KOPT-K1 (cell line): ENCODE measurements at regions not wholly inside any gene's neighbourhood (a gene's known extent, or its start where the extent isn't known, plus 50 kb on each side); places are given as distances from the start of the nearest gene placed in this dataset.
"Not testable (repeated sequence)": the region's sequence is repeated elsewhere in the genome, so short reads cannot be mapped to it uniquely, and the experiment has no call there.

Source experiments
- H3K27ac ChIP-seq: fragments of 200-600 bp; sonication (generic); 2 replicates; pipeline ENCODE4 v1.5.1; 2016; ENCODE audit warnings: antibody characterized with exemption, mild to moderate bottlenecking, low read depth, low read length; ENCODE audit not compliant: poor library complexity, severe bottlenecking
- H3K36me3 ChIP-seq: fragments of 200-600 bp; sonication (generic); 2 replicates; pipeline ENCODE4 v1.5.1; 2017; ENCODE audit warnings: antibody characterized with exemption, mild to moderate bottlenecking, low read length, moderate library complexity; ENCODE audit not compliant: insufficient read depth
- H3K9me3 ChIP-seq: fragments of 200-600 bp; sonication (generic); 2 replicates; pipeline ENCODE4 v1.5.1; 2017; ENCODE audit warnings: antibody characterized with exemption, low read length, mild to moderate bottlenecking; ENCODE audit not compliant: insufficient read depth, poor library complexity, severe bottlenecking

DNA sequence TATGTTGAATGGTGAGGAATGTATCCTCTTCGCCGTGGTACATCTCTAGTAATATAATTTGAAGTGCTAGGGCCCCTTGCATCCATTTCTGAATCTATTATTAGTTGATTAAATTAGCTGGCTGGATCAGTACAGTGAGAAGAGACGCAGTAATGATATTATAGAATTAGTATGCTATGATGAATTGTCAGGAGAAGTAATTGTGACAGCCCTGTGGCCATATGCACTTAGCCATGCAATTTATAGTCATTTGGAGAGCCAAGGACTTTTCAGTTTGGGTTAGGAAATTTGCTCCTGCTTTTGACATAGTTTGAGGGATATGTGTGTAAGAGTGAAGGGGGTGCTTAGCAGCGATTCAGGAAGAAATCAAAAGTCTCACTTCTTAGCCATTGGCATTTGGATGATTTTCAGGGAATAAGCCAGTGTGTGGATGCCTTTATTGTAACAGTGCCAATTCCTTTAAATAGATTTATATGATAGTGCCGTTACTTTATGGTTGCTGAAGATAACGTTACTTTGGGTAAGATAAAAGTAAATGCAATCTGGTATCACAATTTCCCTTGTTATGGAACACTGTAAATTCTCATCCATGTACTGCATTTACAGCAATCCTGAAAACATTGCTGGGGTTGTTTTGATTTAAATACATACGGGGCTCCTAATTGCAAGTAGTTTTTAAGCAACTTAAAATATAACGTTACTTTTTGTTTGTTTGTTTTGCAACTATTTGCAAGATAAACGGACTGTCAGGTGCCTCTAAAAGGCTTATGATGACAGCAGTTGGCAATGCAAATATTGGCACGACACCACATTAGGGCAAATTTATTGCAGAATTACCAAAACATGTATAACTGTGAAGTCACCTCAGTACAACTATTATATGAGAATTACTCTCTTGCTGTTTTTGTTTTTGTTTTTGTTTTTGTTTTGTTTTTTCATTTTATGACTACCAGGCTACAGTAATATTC lies 875.4 kb upstream of the WWC1 start:
- H3K36me3 ChIP-seq = no peaks in the 10 kb centered on the region
- no peaks in the 10 kb centered on the region for H3K9me3 ChIP-seq
- H3K27ac ChIP-seq = no peak overlapping the region

DNA sequence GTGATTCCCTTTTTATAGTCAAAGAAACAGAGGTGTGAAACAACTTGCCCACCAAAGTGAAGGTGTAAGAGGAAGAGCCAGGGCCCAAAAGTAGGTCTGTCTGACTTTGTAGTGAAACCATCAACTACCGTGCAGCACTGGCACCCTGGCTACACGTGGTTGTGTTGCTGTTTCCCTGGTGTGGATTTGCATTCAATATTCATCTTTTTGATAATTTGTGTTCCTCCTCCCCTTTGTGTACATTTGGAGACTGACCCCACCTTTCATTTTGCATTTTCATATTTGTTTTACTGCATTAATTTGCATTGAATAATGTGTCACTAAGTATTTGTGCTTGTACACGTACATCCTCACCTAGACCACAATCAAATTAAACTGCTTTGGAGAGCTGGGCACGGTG lies 873.8 kb upstream of the WWC1 start:
- Histone ChIP-seq H3K27ac (no peak overlapping the region), H3K9me3 (no peaks in the 10 kb centered on the region), H3K36me3 (no peaks in the 10 kb centered on the region)

DNA sequence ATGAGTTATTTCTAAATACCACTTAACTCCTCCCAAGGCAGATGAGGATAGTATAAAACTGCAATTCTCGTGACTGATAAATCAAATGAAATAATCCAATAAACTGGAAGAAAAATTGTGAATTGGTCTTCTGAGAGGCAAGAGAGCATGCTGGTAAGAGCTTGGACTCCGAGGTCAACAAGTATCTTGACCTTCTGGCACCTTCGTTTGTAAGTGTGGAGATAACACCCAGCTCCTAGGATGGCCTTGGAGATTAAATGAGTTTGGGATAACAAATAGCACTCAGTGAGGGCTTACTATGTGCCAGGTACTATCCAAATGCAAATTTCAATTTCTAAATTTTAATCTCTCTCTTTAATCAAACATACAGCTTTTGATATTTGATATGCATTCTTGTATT lies 866.3 kb upstream of the WWC1 start:
- H3K36me3 ChIP-seq = no peaks in the 10 kb centered on the region
- no peak overlapping the region for H3K27ac ChIP-seq
- no peaks in the 10 kb centered on the region for H3K9me3 ChIP-seq

DNA sequence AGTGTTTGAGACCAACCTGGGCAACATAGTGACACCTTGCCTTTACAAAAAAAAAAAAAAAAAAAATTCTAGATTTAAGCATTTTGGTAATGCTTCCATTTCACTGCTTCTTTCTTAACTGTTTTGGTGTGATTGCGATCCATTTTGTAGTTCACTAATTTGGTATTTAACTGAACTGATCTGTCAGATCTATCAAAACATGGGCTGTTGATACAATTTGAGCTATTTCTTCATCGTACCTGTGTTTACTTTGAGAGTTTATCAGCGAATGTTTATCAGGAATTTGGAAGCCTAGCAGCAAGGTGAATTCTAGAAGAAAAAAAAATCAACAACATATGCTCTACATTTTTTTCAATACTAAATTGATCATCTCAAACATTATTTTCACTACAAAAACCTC lies 864.9 kb upstream of the WWC1 start:
- no peaks in the 10 kb centered on the region for H3K9me3 ChIP-seq
- H3K27ac ChIP-seq = no peak overlapping the region
- no peaks in the 10 kb centered on the region for H3K36me3 ChIP-seq

DNA sequence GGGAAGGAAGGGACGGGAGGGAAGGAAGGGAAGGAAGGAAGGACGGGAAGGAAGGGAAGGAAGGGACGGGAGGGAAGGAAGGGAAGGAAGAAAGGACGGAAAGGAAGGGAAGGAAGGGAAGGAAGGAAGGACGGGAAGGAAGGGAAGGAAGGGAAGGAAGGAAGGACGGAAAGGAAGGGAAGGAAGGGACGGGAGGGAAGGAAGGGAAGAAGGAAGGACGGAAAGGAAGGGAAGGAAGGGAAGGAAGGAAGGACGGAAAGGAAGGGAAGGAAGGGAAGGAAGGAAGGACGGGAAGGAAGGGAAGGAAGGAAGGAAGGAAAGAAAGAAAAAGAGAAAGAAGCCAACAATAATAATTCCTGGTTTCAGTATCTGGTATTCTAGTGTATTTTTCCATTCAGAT lies 863.8 kb upstream of the WWC1 start:
- H3K36me3 ChIP-seq, H3K9me3 ChIP-seq, H3K27ac ChIP-seq: not testable (repeated sequence)

DNA sequence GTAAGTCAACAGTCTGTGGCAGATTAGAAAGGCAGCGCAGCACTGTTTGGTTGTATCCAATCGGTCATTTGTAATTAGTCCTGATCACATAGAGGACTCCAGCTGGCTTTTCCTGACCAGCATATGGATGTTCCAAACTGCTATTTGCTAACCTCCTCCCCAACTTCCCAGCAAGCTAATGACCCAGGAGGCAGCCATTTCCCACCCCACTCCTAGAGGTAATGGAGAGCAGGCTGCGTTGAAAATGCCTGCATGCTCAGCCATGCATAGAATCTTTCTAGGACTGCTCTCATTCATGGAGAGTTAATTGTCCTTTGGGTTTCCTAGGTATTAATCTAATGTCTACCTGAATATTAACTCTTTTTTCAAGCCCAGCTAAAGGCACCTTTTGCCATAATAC lies 850.6 kb upstream of the WWC1 start:
- Histone ChIP-seq H3K36me3 (no peaks in the 10 kb centered on the region), H3K9me3 (no peaks in the 10 kb centered on the region), H3K27ac (no peak overlapping the region)

DNA sequence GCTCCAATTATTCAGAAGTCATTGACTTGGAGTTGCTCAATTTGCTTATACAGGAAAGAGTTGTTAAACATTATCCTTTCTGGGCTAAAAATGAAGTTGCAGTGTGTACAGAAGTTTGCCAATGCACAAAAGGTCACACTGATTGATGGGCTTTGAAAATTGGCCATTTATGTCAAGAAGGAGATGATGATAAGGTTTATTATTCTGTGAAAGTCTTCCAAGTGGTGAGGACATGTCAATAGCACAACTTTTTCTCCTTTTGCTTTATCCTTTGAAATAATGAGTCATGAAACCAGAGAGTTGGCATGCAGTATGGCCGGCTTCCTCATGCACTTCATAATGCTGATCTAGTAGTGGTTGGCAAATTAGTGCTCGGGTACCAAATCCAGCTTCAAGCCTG lies 848.5 kb upstream of the WWC1 start:
- H3K36me3 ChIP-seq = no peaks in the 10 kb centered on the region
- H3K27ac ChIP-seq = no peak overlapping the region
- no peaks in the 10 kb centered on the region for H3K9me3 ChIP-seq

DNA sequence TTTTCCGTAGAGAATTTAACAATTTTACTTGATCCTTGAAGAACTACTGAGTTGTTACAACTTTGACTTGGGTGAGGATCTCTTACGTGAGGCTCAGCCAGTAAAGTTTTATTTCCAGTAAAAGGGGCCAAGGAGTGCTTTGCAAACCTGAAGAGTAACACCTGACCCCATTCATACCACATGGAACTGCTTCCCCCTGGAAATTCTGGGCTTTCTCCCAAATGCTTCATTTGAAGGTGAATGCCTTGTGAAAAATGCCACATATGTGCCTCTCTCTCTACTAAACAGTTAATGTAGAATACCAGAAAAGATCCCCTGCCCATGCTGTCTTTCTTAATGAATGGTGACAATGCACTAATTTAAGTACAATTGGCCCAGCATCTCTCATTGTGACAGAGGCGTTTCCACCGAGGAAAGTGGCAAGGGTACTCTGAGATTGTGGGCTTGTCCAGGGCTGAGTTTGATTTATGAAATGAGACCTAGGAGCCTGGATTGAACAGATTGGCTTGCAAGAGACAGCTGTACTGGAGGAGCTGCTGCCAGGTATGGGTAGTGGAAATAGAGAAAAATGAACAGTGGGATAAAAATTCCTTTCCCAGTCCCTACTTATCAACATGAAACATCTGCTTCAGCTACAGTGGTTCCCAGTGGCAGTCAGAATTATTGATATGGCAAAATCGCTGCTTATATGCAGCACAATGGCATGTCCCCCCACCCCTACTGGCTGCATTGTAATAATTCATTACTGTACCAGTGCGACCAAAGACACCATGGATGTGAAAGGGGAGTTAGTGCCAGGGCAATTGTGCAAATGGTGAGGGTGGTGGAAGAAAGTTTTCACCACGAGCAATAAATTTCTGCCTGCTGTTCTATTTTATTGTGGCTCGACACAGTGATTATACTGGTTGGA lies 843.7 kb upstream of the WWC1 start:
- no peak overlapping the region for H3K27ac ChIP-seq
- no peaks in the 10 kb centered on the region for H3K36me3 ChIP-seq
- H3K9me3 ChIP-seq = no peaks in the 10 kb centered on the region

DNA sequence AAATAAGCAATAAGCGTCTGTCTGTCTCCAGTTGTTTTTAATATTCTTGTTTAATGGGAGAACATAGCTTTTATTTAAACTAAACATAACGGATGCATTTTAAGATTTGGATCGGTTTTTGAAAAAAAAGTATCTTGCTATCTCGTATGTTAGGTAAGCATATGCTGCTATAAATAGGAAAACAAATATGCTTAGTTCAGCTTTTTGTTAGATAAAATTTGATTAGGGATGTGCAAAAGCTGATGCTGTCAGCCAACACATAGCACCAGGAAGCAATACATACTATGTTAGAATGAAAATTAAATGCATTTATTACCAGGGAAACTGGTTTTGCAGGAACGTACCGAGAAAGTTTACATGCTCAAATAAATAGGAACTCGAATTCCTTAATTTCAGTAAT lies 843.1 kb upstream of the WWC1 start:
- H3K9me3 ChIP-seq = no peaks in the 10 kb centered on the region
- H3K27ac ChIP-seq = no peak overlapping the region
- no peaks in the 10 kb centered on the region for H3K36me3 ChIP-seq

DNA sequence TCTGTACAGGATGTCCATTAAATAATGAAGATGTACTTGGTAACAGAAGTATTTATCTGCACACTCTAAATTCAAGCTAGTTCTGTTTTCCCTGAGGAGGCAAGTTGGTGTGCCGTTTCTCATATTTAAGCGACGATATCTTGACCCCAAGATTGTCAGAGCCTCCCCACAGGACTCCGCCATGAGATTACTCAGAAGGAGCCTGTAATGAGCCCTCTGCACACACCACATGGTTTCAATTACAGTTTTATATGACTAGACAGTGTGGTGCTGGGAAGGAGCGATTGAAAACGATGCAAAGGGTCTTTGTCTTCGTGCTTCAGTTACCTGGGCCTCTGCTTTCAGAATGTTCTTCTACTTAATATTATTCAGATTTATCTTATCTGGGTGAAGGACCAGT lies 840.4 kb upstream of the WWC1 start:
- H3K9me3 ChIP-seq = no peaks in the 10 kb centered on the region
- H3K36me3 ChIP-seq = no peaks in the 10 kb centered on the region
- H3K27ac ChIP-seq = no peak overlapping the region

DNA sequence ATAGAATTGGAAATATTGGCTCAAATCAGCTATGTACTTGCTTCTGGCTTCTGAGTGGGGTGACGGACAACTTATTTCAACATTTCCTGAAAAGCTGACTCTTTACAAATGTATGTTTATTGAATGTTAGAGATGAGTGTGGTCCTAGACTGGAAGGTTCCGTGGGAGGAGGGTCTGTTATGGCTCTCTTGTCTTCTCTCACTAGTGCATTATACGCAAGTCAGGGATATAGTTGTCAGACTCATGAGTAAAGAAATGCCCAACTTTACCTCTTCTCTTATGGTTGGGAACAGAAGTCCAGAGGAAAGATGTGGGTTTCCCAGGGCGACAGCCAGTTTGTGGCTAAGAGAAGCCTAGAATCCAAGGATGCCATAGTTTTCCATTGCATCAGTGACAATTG lies 839.3 kb upstream of the WWC1 start:
- Histone ChIP-seq H3K27ac (no peak overlapping the region), H3K9me3 (no peaks in the 10 kb centered on the region), H3K36me3 (no peaks in the 10 kb centered on the region)

DNA sequence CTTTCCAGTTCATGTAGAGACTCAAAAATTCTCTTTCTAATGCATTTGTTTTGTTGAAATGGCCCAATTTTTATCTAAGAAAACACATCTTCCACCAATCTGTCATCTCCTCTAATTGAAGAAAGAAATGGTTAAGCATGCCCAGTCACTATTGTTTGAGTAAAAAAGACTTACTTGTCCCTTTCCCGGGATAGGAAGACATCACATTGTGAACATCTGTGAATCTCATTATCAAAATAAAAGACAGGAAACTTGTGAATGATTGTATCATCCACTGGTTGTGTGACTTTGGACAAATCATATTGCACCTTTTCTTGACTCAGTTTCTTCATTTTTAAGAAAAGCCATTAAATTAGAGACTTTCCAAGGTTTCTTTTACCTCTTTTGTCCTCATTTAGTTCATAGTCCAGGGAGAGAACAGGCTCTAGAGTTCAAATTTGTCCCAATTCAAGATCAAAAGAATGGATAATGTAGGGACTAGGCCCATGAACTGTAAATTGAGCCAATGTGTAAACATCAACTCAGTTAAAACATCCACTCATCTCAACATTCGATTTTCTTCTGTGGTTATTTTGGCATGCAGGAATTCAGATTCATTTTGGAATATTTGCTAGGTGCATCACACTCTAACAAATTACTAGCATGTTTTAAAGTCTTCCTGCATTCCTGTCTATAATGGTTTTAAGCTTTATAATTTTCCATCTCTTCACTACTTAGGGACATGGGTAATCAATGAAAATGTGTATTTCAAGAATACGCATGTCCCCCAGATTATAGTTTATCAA lies 838.0 kb upstream of the WWC1 start:
- H3K9me3 ChIP-seq = no peaks in the 10 kb centered on the region
- H3K36me3 ChIP-seq = no peaks in the 10 kb centered on the region
- H3K27ac ChIP-seq = no peak overlapping the region

DNA sequence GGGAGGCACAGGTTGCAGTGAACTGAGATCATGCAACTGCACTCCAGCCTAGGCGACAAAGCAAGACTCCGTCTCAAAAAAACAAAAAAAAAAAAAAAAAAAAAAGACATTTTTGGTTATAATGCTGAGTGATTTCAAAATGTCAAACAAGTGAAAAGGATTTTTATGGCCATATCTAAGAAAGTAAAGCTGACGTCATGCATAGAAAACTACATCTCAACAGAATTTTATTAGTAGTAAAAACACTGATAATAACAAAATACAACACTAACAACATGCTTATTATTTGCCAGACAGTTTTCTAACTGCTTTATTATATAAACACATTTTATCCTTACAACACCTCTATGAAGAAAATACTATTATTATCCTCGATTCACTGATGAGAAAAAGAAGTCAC lies 833.0 kb upstream of the WWC1 start:
- Histone ChIP-seq H3K27ac (no peak overlapping the region), H3K9me3 (no peaks in the 10 kb centered on the region), H3K36me3 (no peaks in the 10 kb centered on the region)

DNA sequence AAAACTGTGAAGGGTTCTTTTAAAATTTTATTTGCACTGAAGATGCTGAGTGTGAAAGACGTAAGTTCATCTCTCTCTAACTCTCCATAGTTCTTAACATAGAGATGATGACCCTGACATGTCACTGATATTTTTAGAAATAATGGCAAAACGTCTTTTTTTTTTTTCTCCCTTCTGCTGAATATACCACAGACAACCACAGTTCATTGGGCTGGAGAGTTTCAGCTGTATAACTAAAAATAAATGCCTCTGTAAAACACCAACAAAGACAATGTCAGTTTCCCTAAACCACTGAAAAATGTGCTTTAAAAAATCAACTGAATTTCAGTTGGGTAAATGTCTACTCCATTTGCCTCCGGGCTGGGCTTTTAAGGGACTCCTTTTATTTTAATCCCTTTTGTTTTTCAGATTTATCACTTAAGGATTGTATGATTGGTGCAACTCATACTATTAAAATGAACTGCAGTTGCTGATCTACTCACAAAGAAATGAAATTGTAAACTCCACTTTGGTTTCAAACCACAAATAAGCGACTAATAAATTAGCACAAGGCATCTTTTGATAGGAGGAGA lies 830.9 kb upstream of the WWC1 start:
- H3K27ac ChIP-seq = no peak overlapping the region
- H3K36me3 ChIP-seq = no peaks in the 10 kb centered on the region

DNA sequence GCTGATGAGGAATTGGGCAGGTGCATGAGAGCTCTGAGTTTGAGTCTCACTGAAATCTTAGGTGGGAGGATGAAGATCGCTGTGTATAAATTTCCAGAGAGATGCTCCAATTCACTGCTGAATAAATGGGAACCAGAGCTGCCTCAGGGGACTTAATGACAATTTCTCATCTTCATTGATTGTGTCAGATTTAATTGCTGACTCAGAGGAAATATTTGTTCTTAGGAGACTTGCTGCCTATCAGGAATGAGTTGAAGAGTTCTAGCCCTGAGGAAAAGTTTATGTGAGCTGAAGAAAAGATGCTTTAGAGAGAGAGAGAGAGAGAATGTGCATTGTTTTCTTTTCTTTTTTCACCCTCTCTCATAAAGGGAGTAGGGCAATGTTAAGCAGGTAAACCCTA lies 827.5 kb upstream of the WWC1 start:
- no peak overlapping the region for H3K27ac ChIP-seq
- H3K9me3 ChIP-seq = no peaks in the 10 kb centered on the region
- H3K36me3 ChIP-seq = no peaks in the 10 kb centered on the region

More for the DNA sequence above, 830.9 kb upstream of the WWC1 start:
- no peaks in the 10 kb centered on the region for H3K9me3 ChIP-seq
